RWPE1 (cell line): ENCODE measurements at regions not wholly inside any gene's neighbourhood (a gene's known extent, or its start where the extent isn't known, plus 50 kb on each side); places are given as distances from the start of the nearest gene placed in this dataset.

ENCODE experiments used
- CTCF ChIA-PET: fragments of 350-600 bp; sonication (Branson Sonifier 250); formaldehyde crosslinking; extraction: SDS; loops from one replicate; lab custom pipeline; 2021; lab: Yijun Ruan, JAX
- POLR2A ChIA-PET: fragments of 400-600 bp; formaldehyde crosslinking; extraction: SDS; loops from one replicate; lab custom pipeline; 2020; ENCODE audit warnings: antibody characterized with exemption; ENCODE audit not compliant: low non-redundant PET; lab: Yijun Ruan, JAX
- DNase-seq: peaks from one replicate; pipeline ENCODE4 v3.0.0; 2012; ENCODE audit warnings: low spot score
- H3K27ac ChIP-seq: fragments of 450-650 bp; 2 replicates; pipeline ENCODE4 v1.5.1; 2017
- TF ChIP-seq, protein P1 (sequence below): fragments of 450-650 bp; conservative IDR thresholded peaks from 2 replicates; pipeline ENCODE4 v1.5.1; 2017; ENCODE audit warnings: low read depth, mild to moderate bottlenecking

DNA sequence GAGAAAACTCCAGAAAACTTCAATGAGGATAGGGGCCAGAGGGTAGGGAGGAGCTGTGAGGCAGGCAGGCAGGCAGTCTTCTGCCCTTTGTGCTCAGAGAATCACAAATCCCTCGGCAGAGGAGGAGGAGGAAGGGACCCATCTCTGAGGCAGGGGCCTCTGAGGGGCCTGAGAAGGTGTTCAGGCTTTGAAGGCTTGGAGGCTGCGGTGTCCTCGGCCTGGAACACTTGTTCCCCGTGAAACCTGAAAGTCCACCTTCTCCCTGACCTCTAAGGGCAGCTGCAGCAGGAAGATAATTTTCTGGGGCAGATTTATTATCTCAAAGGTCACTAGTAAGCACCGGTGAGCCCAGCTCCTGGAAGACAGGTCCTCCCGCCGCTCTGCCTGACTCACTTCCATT lies 200.3 kb upstream of the BCOR start:
- TF ChIP-seq, protein P1, sequence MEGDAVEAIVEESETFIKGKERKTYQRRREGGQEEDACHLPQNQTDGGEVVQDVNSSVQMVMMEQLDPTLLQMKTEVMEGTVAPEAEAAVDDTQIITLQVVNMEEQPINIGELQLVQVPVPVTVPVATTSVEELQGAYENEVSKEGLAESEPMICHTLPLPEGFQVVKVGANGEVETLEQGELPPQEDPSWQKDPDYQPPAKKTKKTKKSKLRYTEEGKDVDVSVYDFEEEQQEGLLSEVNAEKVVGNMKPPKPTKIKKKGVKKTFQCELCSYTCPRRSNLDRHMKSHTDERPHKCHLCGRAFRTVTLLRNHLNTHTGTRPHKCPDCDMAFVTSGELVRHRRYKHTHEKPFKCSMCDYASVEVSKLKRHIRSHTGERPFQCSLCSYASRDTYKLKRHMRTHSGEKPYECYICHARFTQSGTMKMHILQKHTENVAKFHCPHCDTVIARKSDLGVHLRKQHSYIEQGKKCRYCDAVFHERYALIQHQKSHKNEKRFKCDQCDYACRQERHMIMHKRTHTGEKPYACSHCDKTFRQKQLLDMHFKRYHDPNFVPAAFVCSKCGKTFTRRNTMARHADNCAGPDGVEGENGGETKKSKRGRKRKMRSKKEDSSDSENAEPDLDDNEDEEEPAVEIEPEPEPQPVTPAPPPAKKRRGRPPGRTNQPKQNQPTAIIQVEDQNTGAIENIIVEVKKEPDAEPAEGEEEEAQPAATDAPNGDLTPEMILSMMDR: no peak
- DNase-seq: no peak
- H3K27ac ChIP-seq: no peak overlapping the region
- POLR2A ChIA-PET: no interaction called here
- CTCF ChIA-PET: no interaction called here

DNA sequence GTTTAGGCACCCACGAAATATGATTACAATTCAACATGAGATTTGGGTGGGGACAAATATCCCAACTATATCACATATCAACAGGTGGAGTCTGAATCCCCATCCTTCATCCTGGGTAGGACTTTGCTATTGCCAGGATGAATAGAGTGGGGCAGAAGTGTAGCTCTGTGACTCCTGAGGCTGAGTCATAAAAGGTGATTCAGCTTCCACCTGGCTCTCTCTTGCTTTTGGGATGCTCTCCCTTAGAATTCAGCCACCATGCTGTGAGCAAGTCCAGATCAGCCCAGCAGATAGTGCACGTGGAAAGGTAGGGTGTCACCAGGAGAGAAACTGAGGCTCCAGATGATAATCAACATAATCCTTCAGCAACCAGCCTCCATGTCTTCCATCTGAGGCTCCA lies 193.8 kb upstream of the BCOR start:
- H3K27ac ChIP-seq: no peak overlapping the region
- TF ChIP-seq, protein P1: no peak
- ChIA-PET POLR2A (no interaction called here), CTCF (no interaction called here)
- DNase-seq: peak; percentile 20

DNA sequence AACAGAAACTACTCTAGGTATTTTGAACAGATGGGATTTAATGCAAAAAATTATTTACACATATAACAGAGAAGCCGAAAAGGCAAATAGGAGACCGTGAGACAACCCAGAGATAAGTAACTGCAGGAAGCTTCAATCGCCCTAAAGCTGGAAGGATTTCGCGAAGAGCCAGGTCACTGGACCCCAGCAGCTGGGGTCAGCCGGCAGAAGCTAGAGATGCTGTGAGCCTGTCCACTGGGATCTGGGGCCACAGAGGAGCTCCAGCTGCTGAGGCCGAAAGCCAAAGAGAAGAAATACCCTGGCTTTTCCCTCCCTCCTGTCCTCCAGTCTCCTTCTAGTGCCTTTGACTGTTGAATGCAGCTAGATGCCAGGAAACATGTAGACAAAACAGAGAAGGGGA lies 192.8 kb upstream of the BCOR start:
- TF ChIP-seq, protein P1: no peak
- no peak for DNase-seq
- CTCF ChIA-PET: interaction anchor here (0.7 kb wide), 1 partner anchor 641 kb away, joined by 3 read pairs; no protein-coding TSS in a partner anchor
- H3K27ac ChIP-seq: no peak overlapping the region
- POLR2A ChIA-PET: no interaction called here

DNA sequence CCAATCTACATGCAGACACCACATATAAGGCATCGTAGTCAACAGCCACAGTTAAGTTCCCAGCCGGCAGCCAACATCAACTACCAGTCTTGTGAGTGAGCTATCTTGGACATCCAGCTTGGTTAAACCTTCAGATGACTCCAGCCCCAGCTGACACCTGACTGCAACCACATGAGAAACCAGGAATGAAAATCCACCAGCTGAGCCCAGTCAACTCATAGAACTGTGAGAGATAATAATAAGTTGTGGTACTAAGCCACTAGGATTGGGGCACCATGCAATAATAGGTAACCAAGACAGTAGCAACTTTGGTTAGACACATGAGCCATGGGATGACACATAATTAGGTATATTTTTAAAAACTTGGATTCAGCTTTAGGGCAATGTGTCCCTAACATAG lies 188.1 kb upstream of the BCOR start:
- CTCF ChIA-PET: interaction anchor here (0.6 kb wide), 1 partner anchor 968 kb away, joined by 3 read pairs; no protein-coding TSS in a partner anchor

DNA sequence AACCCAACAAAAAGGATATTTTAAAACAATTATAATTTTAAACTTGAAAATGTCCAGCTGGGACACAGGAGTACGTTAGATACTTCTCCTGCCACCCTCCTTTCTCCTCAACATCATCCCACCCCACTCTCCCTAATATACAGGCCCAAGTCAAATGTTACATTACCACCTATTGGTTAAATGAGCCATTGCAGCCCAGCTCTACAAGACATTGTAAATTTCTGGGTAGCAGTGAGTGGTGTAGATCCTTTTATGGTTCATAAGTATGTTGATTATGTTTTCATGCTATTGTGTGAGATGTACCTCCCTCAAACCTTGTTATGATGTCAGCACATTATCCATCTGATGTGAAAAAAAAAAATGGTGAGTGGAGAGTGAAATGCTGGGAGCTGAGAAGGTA lies 187.1 kb upstream of the BCOR start:
- POLR2A ChIA-PET: no interaction called here
- H3K27ac ChIP-seq: no peak overlapping the region
- CTCF ChIA-PET: interaction anchor here (0.6 to 0.7 kb wide), 2 partner anchors 146 to 1273 kb away, joined by 3 read pairs; no protein-coding TSS in a partner anchor
- TF ChIP-seq, protein P1: no peak
- no peak for DNase-seq

More for the DNA sequence above, 188.1 kb upstream of the BCOR start:
- TF ChIP-seq, protein P1: no peak
- POLR2A ChIA-PET: no interaction called here
- no peak overlapping the region for H3K27ac ChIP-seq
- no peak for DNase-seq

DNA sequence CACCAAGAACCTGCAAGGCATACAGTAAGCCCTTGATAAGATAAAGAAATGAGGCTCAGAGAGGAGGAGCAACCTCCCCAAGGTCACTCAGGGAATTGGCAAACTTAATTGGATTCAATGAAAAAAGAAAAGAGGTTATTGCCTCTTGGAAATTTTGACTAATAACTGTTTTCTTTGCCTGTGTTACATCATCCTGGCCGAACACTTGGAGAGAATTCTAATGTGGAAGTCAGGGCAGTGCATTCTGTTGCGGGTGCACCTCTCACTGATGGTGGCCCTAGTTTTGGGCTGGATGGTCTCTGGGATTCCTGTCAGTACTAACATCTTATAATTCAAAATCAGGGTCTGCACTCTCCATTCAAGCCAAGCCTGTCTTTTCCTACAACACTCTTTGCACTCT lies 186.2 kb upstream of the BCOR start:
- ChIA-PET CTCF (no interaction called here), POLR2A (no interaction called here)
- TF ChIP-seq, protein P1: no peak
- DNase-seq: no peak
- no peak overlapping the region for H3K27ac ChIP-seq
